H1 (cell line): ENCODE measurements at regions not wholly inside any gene's neighbourhood (a gene's known extent, or its start where the extent isn't known, plus 50 kb on each side); places are given as distances from the start of the nearest gene placed in this dataset.
A peak's percentile ranks its signal among the peaks of the same experiment; 100 is the strongest.

Source experiments
- CTCF ChIA-PET: fragments of 300-600 bp; sonication (Branson Sonifier 250); formaldehyde crosslinking; loops from one replicate; lab custom pipeline; 2021; ENCODE audit not compliant: partially characterized antibody; lab: Charles Lee
- POLR2A ChIA-PET: fragments of 300-600 bp; sonication (Branson Sonifier 250); formaldehyde crosslinking; loops from one replicate; lab custom pipeline; 2021; ENCODE audit warnings: inconsistent platforms; ENCODE audit not compliant: partially characterized antibody; lab: Charles Lee
- DNase-seq, 2 experiments: peaks; one replicate each; pipeline versions ENCODE4 v3.0.0 to v3.0.0-alpha.2; 2010 to 2022; ENCODE audit warnings: low spot score in 2 of 2, low read depth in 1 of 2, mixed read lengths in 1 of 2
- FAIRE-seq: peaks from 2 replicates; lab custom pipeline; 2011; peaks lifted over from hg19 to GRCh38; lab: Jason Lieb, UNC
- H2AFZ ChIP-seq: 2 replicates; pipeline ENCODE4 v1.8.1; 2012; ENCODE audit warnings: low read length, inconsistent platforms
- H2AK5ac ChIP-seq: 2 replicates; pipeline ENCODE4 v1.6.1; 2013; ENCODE audit warnings: low read depth, low read length
- H2BK120ac ChIP-seq: replicated peaks from 2 replicates; pipeline ENCODE3; 2013; ENCODE audit warnings: low read depth, low read length, inconsistent platforms
- H2BK12ac ChIP-seq: 2 replicates; pipeline ENCODE4 v1.6.1; 2013; ENCODE audit warnings: low read depth, low read length
- H2BK15ac ChIP-seq: 2 replicates; pipeline ENCODE4 v1.6.1; 2013; ENCODE audit warnings: low read length
- H2BK20ac ChIP-seq: 2 replicates; pipeline ENCODE4 v1.6.1; 2013; ENCODE audit warnings: low read length
- H2BK5ac ChIP-seq: 2 replicates; pipeline ENCODE4 v1.6.1; 2013; ENCODE audit warnings: low read depth, low read length
- H3K14ac ChIP-seq: 2 replicates; pipeline ENCODE4 v1.6.1; 2013; ENCODE audit warnings: inconsistent platforms; ENCODE audit not compliant: insufficient read length
- H3K18ac ChIP-seq: 2 replicates; pipeline ENCODE4 v1.6.1; 2013; ENCODE audit warnings: low read length; ENCODE audit errors: extremely low read depth
- H3K23ac ChIP-seq: 2 replicates; pipeline ENCODE4 v1.6.1; 2013; ENCODE audit warnings: inconsistent platforms; ENCODE audit not compliant: insufficient read length
- H3K23me2 ChIP-seq: 2 replicates; pipeline ENCODE4 v1.6.1; 2013; ENCODE audit warnings: low read depth, low read length
- H3K27ac ChIP-seq: 2 replicates; pipeline ENCODE4 v1.6.1; 2011; ENCODE audit warnings: low read depth, low read length, inconsistent platforms
- H3K27me3 ChIP-seq, 4 experiments: replicated peaks in 1 of 4; 1 replicate in 1 of 4; 2 replicates in 3 of 4; pipeline versions ENCODE4 v1.6.1 to v1.8.1; 2011 to 2013; ENCODE audit warnings: low read length in 3 of 4, mild to moderate bottlenecking in 3 of 4, inconsistent platforms in 2 of 4, mixed read lengths in 2 of 4, moderate library complexity in 1 of 4; ENCODE audit not compliant: control insufficient read depth in 3 of 4, insufficient read depth in 3 of 4; ENCODE audit errors: extremely low read depth in 1 of 4
- H3K36me3 ChIP-seq, 4 experiments: 2 replicates each; pipeline versions ENCODE4 v1.6.1 to v1.8.1; 2011 to 2013; ENCODE audit warnings: mild to moderate bottlenecking in 4 of 4, low read length in 3 of 4, moderate library complexity in 2 of 4, control low read depth in 1 of 4, inconsistent platforms in 1 of 4; ENCODE audit not compliant: insufficient read depth in 4 of 4, control insufficient read depth in 2 of 4
- H3K4ac ChIP-seq: replicated peaks from 2 replicates; pipeline ENCODE3; 2013; ENCODE audit warnings: low read length, low read depth, mixed read lengths, inconsistent platforms; ENCODE audit not compliant: insufficient read length
- H3K4me1 ChIP-seq, 4 experiments: replicated peaks in 1 of 4; 1 replicate in 1 of 4; 2 replicates in 3 of 4; pipeline versions ENCODE4 v1.6.1 to v1.8.1; 2011 to 2013; ENCODE audit warnings: low read length in 3 of 4, inconsistent platforms in 2 of 4, mixed read lengths in 1 of 4; ENCODE audit not compliant: insufficient read depth in 4 of 4, control insufficient read depth in 3 of 4
- H3K4me2 ChIP-seq, 2 experiments: 2 replicates each; pipeline versions ENCODE4 v1.6.1 to v1.8.1; 2011 to 2013; ENCODE audit warnings: low read depth in 2 of 2, low read length in 2 of 2, control low read depth in 1 of 2, inconsistent platforms in 1 of 2, mild to moderate bottlenecking in 1 of 2; ENCODE audit not compliant: insufficient read depth in 1 of 2
- H3K4me3 ChIP-seq, 4 experiments: fragments of 200-600, 300-600 bp in 1 of 4; sonication (generic), shearing (Covaris generic), sonication (Bioruptor Twin) in 1 of 4; 2 replicates each; pipeline versions ENCODE4 v1.5.1 to v1.8.1; 2011 to 2016; ENCODE audit warnings: low read length in 4 of 4, low read depth in 3 of 4, control low read depth in 2 of 4, inconsistent platforms in 2 of 4, mild to moderate bottlenecking in 2 of 4, mixed read lengths in 1 of 4, moderate library complexity in 1 of 4; ENCODE audit not compliant: insufficient read depth in 2 of 4; ENCODE audit errors: extremely low read depth in 1 of 4
- H3K56ac ChIP-seq: replicated peaks from 2 replicates; pipeline ENCODE3; 2013; ENCODE audit warnings: low read depth, mild to moderate bottlenecking, mixed read lengths, low read length, inconsistent platforms; ENCODE audit not compliant: insufficient read length
- H3K79me1 ChIP-seq: 2 replicates; pipeline ENCODE4 v1.6.1; 2013; ENCODE audit warnings: low read depth, low read length, control low read depth
- H3K79me2 ChIP-seq, 2 experiments: 2 replicates each; pipeline versions ENCODE4 v1.6.1 to v1.8.1; 2012 to 2013; ENCODE audit warnings: low read length in 2 of 2, mild to moderate bottlenecking in 2 of 2, inconsistent platforms in 1 of 2; ENCODE audit not compliant: insufficient read depth in 2 of 2, control insufficient read depth in 1 of 2
- H3K9ac ChIP-seq, 4 experiments: replicated peaks in 1 of 4; 1 replicate in 1 of 4; 2 replicates in 3 of 4; pipeline versions ENCODE4 v1.6.1 to v1.8.1; 2011 to 2013; ENCODE audit warnings: low read depth in 3 of 4, low read length in 3 of 4, control low read depth in 2 of 4, mild to moderate bottlenecking in 2 of 4, moderate library complexity in 2 of 4, inconsistent platforms in 1 of 4; ENCODE audit errors: extremely low read depth in 1 of 4
- H3K9me3 ChIP-seq, 2 experiments: 2 replicates each; pipeline versions ENCODE4 v1.6.1 to v1.8.1; 2012 to 2013; ENCODE audit warnings: mild to moderate bottlenecking in 2 of 2, moderate library complexity in 2 of 2, control low read depth in 1 of 2, inconsistent platforms in 1 of 2, low read depth in 1 of 2, low read length in 1 of 2, mixed read lengths in 1 of 2; ENCODE audit not compliant: insufficient read depth in 2 of 2
- H4K20me1 ChIP-seq, 2 experiments: replicated peaks in 1 of 2; 2 replicates each; pipeline versions ENCODE3 to v1.8.1; 2011 to 2013; ENCODE audit warnings: inconsistent platforms in 2 of 2, low read length in 2 of 2, mild to moderate bottlenecking in 1 of 2; ENCODE audit not compliant: insufficient read depth in 2 of 2, control insufficient read depth in 1 of 2
- H4K5ac ChIP-seq: 2 replicates; pipeline ENCODE4 v1.6.1; 2013; ENCODE audit warnings: low read length, low read depth, mixed read lengths, inconsistent platforms; ENCODE audit not compliant: insufficient read length
- H4K8ac ChIP-seq: 2 replicates; pipeline ENCODE4 v1.8.0; 2013; ENCODE audit warnings: mild to moderate bottlenecking, moderate library complexity, low read length, inconsistent platforms; ENCODE audit not compliant: insufficient read depth; ENCODE audit errors: extremely low read depth
- H4K91ac ChIP-seq: replicated peaks from 2 replicates; pipeline ENCODE3; 2013; ENCODE audit warnings: low read length, mixed read lengths, inconsistent platforms; ENCODE audit not compliant: insufficient read length
- KDM5A ChIP-seq: fragments of 200-600 bp; IDR thresholded peaks from 2 replicates; pipeline ENCODE4 v1.7.1; 2012; ENCODE audit warnings: mild to moderate bottlenecking, low read length, inconsistent platforms, mixed read lengths
- TBP ChIP-seq: IDR thresholded peaks from 2 replicates; pipeline ENCODE4 v1.6.1; 2011; ENCODE audit warnings: low read depth, low read length, improper control_type of control experiment
- YY1 ChIP-seq: IDR thresholded peaks from 2 replicates; pipeline ENCODE4 v1.6.1; 2011; ENCODE audit warnings: low read depth, mild to moderate bottlenecking, low read length
- WGBS, 2 experiments: shearing (Covaris generic) in 1 of 2; methylation state at CpG; one replicate each; pipeline versions ENCODE4 v1.1.6 to v1.1.7; 2013 to 2015; ENCODE audit warnings: low lambda C conversion rate in 2 of 2, mixed read lengths in 2 of 2, inconsistent platforms in 1 of 2, low coverage in 1 of 2, missing lambda C conversion rate in 1 of 2; ENCODE audit not compliant: insufficient replicate concordance in 2 of 2, insufficient coverage in 1 of 2, insufficient read length in 1 of 2; ENCODE audit errors: extremely low coverage in 1 of 2, missing lambda C conversion rate in 1 of 2; 5-methylcytosine and 5-hydroxymethylcytosine counted together
- TF ChIP-seq, protein P1 (sequence below): IDR thresholded peaks from 2 replicates; pipeline ENCODE4 v1.6.1; 2011; ENCODE audit warnings: low read depth, mild to moderate bottlenecking, low read length; ENCODE audit not compliant: insufficient read depth

DNA sequence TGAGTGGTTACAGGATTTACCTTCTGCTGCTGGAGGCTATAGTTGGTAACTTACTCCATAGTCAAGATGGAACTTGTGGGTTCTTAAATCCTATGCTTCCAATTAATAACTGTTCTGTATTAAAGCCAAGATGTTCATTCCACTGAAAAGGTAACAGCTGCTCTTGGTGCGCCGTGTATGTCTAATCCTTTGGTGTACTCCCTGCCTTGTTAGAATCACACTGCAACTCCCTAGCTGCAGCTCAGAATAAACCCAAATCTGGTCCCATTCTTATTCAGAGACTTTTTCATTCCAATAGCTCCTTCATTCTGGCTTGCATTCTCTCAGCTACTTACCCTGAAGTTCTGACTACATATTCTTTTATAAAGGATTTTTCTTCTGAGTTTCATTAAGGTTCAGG lies 1355.5 kb downstream of the MAT2B start:
- Histone ChIP-seq H3K14ac (no peak overlapping the region), H4K5ac (no peak overlapping the region), H3K4me2 (no peak overlapping the region), H3K4me1 (no peaks in the 10 kb centered on the region; a peak in 1 of 7 replicates), H2BK120ac (no peak overlapping the region), H4K8ac (no peak overlapping the region), H3K4ac (no peak overlapping the region), H3K27me3 (no peaks in the 10 kb centered on the region), H2AK5ac (no peak overlapping the region), H2BK15ac (no peak overlapping the region), H3K79me2 (no peaks in the 10 kb centered on the region), H3K9me3 (no peaks in the 10 kb centered on the region), H3K79me1 (no peaks in the 10 kb centered on the region), H3K4me3 (no peak overlapping the region)
- no peak for FAIRE-seq
- WGBS, 2 experiments, result 86% methylated on average over 2 of the region's 2 CpGs; no CpG with 5 or more reads in 1 of the 2 experiments
- CTCF ChIA-PET, result interaction anchor here (1.2 kb wide), 1 partner anchor 12 kb away, joined by 3 read pairs; no protein-coding TSS in a partner anchor
- TF ChIP-seq, protein P1, sequence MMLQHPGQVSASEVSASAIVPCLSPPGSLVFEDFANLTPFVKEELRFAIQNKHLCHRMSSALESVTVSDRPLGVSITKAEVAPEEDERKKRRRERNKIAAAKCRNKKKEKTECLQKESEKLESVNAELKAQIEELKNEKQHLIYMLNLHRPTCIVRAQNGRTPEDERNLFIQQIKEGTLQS, result no peak
- TF ChIP-seq KDM5A (no peak), TBP (no peak), YY1 (no peak)
- TF ChIP-seq, all 59 proteins: peak for 0
- no peak overlapping the region for H4K91ac ChIP-seq
- H3K56ac ChIP-seq, result no peak overlapping the region
- H4K20me1 ChIP-seq, result no peaks in the 10 kb centered on the region
- DNase-seq, result no peak
- no peaks in the 10 kb centered on the region for H3K23me2 ChIP-seq
- H3K36me3 ChIP-seq, result no peaks in the 10 kb centered on the region
- H2BK20ac ChIP-seq, result no peak overlapping the region
- H3K23ac ChIP-seq, result no peak overlapping the region
- H2BK12ac ChIP-seq, result no peak overlapping the region
- POLR2A ChIA-PET, result no interaction called here
- no peak overlapping the region for H3K9ac ChIP-seq
- peak overlapping the region; percentile 64; the same call in 1 of the 2 replicates for H2AFZ ChIP-seq
- H3K18ac ChIP-seq, result no peak overlapping the region
- no peak overlapping the region for H2BK5ac ChIP-seq
- H3K27ac ChIP-seq, result no peak overlapping the region
